Cortex of kidney (tissue), 1 donor: ENCODE measurements at regions not wholly inside any gene's neighbourhood (a gene's known extent, or its start where the extent isn't known, plus 50 kb on each side); places are given as distances from the start of the nearest gene placed in this dataset.
A peak's percentile ranks its signal among the peaks of the same experiment; 100 is the strongest.
"Not testable (repeated sequence)": the region's sequence is repeated elsewhere in the genome, so short reads cannot be mapped to it uniquely, and the experiment has no call there.

Source experiments
- DNase-seq: peaks from one replicate; lab custom pipeline; 2025; lab: John Stamatoyannopoulos, UW

DNA sequence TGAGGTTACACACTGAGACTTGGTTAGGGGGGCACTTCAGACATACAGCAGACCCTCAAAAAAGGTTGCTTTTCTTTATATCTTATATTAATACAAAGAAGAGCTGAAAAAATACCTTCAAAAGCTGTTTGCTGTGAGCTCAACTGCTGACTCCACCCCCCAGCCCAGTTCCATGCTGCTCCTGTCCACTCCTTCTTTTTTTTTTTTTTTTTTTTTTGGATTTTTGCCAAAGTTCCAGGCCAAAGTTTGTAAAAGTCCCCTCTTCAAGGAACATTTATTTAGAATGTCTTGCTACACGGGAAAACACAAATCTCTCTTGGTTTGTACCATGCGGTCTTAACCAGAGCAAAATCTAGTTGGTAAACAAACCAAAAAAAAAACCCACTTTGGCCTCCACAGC is 85.3 kb upstream of the AKAP12 start:
- no peak for DNase-seq

GRCh38 chr6:151155095-151155494 is 84.7 kb upstream of the AKAP12 start:
- DNase-seq = no peak

DNA sequence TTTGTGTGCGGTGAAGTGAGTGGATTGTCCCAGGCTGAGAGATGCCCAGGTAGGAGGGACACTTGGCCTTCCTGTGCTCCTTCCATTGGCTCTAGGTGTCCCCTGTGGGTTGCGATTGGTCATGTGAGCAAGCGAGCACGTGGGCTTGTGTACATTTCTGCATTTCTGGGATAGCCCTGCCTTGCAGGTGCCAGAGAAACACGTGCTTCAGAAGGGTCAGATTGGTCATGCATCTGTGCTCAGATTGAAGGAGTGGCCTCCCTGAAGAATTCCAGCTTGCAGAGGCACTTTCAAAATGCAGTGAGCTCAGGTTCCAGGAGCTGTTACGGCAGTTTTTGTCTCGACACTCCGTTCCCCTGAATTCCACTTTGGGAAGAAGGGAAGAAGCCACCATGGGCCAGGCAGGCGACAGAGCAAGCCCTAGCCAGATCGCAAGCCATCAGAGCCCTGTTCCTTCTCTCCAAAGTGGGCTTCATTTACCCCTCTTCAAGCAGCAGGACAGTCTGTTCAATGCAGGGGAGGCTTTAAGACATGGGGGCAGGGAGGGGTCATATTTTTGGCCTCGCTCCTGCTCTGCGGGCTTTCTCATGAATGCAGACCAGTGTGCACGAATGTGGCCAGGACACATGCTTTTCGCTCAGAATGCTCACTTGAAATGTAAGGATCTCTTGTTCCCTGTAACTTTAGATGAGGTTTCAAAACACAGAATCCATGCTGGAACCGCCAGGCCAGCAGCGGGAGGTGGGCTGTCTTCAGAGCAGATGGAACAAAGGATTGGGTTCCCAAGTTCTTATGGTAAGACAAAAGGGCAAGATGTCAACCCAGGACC is 78.6 kb upstream of the AKAP12 start:
- peak; percentile 5 for DNase-seq

DNA sequence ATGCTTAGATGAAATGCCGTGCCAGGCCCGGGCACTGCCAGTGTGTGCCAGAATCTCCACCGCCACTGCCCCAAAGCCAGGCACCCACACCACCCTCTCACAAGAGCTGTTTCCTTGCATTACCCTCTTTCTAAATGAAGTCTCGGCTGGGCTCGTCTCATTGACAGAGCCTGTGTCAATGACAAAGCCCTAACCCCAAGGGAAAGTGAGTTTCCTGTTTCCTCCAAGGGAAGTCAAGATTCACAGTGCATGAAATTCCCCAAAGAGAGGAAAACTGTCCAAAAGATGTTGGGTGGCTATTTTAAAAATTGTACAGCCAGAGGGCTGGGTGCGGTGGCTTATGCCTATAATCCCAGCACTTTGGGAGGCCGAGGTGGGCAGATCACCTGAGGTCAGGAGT is 75.4 kb upstream of the AKAP12 start:
- DNase-seq = no peak

DNA sequence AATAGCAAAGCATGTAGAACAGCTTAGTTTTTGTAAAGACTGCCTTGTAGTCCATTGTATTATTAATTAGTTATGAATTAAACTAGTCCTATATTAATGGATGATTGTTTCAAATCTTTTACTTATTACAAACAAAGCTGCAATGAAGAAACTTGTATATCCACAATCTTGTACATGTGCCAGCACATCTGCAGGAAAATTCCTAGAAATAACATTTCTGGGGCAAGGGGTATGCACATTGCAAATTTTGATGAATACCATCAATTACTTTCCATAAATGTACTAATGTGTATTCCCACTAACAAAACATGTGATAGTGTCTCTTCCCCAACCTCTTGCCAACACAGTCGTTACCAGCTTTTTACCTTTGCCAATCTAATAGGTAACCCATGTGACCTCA is 73.6 kb upstream of the AKAP12 start:
- DNase-seq = no peak

GRCh38 chr6:151167034-151167433 is 72.7 kb upstream of the AKAP12 start:
- DNase-seq = no peak

GRCh38 chr6:151170622-151171246 is 69.0 kb upstream of the AKAP12 start:
- DNase-seq = no peak

GRCh38 chr6:151172751-151173150 is 67.0 kb upstream of the AKAP12 start:
- no peak for DNase-seq

GRCh38 chr6:151175662-151176445 is 63.9 kb upstream of the AKAP12 start:
- no peak for DNase-seq

GRCh38 chr6:151176911-151177770 is 62.6 kb upstream of the AKAP12 start:
- no peak for DNase-seq

GRCh38 chr6:151178373-151178772 is 61.4 kb upstream of the AKAP12 start:
- DNase-seq = no peak

- no peak for DNase-seq
Observed at GRCh38 chr6:151179321-151179720, 60.4 kb upstream of the AKAP12 start.

GRCh38 chr6:151180330-151181048 is 59.3 kb upstream of the AKAP12 start:
- no peak for DNase-seq

- no peak for DNase-seq
Observed at GRCh38 chr6:151181706-151182363, 57.9 kb upstream of the AKAP12 start.

- DNase-seq = not testable (repeated sequence)
Observed at GRCh38 chr6:151182958-151183357, 56.8 kb upstream of the AKAP12 start.

DNA sequence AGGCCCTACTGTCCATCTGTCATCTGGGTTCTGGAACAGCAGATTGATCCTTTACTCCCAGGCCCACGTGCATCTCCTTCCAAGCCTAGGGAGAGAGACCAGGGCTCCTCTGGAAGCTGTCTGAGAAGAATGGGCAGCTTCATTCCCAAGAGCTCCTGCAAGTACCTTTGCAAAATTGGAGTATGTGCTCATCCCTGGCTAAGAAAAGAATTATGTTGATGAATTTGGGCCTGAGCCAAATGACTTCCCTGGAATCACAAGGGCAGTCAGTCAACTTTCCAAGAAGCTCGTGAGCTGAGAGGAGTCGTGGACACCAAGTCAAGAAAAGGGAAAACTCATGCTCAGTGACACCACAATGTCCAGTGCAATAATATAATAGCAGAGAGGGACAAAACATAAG is 54.6 kb upstream of the AKAP12 start:
- no peak for DNase-seq

GRCh38 chr6:151186306-151186705 is 53.5 kb upstream of the AKAP12 start:
- DNase-seq = no peak

- DNase-seq = no peak
Observed at GRCh38 chr6:151186804-151187330, 52.9 kb upstream of the AKAP12 start.
